A673 (cell line): ENCODE measurements at regions not wholly inside any gene's neighbourhood (a gene's known extent, or its start where the extent isn't known, plus 50 kb on each side); places are given as distances from the start of the nearest gene placed in this dataset.

ENCODE experiments used
- BruUV-seq: library from RNA; stranded (reverse); fragments of 400-500 nt; replicated peaks from 2 replicates; lab custom pipeline; 2021; lab: Mats Ljungman, UMichigan
- CTCF ChIA-PET: fragments of 300-600 bp; sonication (Branson Sonifier 250); formaldehyde crosslinking; loops from one replicate; lab custom pipeline; 2022; ENCODE audit warnings: antibody characterized with exemption; lab: Charles Lee
- POLR2A ChIA-PET: fragments of 300-600 bp; sonication (Branson Sonifier 250); formaldehyde crosslinking; loops from one replicate; lab custom pipeline; 2022; ENCODE audit warnings: antibody characterized with exemption; ENCODE audit not compliant: low non-redundant PET; lab: Charles Lee
- DNase-seq: peaks from one replicate; pipeline ENCODE4 v3.0.0-alpha.2; 2015; ENCODE audit warnings: low spot score
- H3K27ac ChIP-seq: fragments of 200-600 bp; sonication (generic); 2 replicates; pipeline ENCODE4 v1.5.1; 2016; ENCODE audit warnings: mixed run types, low read depth, mild to moderate bottlenecking, mixed read lengths, antibody characterized with exemption, low read length; ENCODE audit not compliant: poor library complexity, severe bottlenecking
- H3K27me3 ChIP-seq: fragments of 200-600 bp; sonication (generic); replicated peaks from 2 replicates; pipeline ENCODE4 v1.6.1; 2017; ENCODE audit warnings: mixed run types, low read depth, mild to moderate bottlenecking, mixed read lengths, antibody characterized with exemption, low read length; ENCODE audit not compliant: insufficient read depth, poor library complexity
- H3K36me3 ChIP-seq: fragments of 200-600 bp; sonication (generic); 2 replicates; pipeline ENCODE4 v1.6.1; 2016; ENCODE audit warnings: mixed run types, mild to moderate bottlenecking, mixed read lengths, antibody characterized with exemption, low read length; ENCODE audit not compliant: insufficient read depth, poor library complexity, severe bottlenecking
- H3K4me1 ChIP-seq: fragments of 200-600 bp; sonication (generic); 2 replicates; pipeline ENCODE4 v1.6.1; 2017; ENCODE audit warnings: mixed run types, mild to moderate bottlenecking, mixed read lengths, antibody characterized with exemption, low read length; ENCODE audit not compliant: insufficient read depth, poor library complexity, severe bottlenecking
- H3K4me3 ChIP-seq: fragments of 200-600 bp; sonication (generic); 2 replicates; pipeline ENCODE4 v1.5.1; 2016; ENCODE audit warnings: low read depth, mixed run types, mild to moderate bottlenecking, mixed read lengths, low read length; ENCODE audit not compliant: poor library complexity, severe bottlenecking
- H3K9me3 ChIP-seq: fragments of 200-600 bp; sonication (generic); 2 replicates; pipeline ENCODE4 v1.6.1; 2016; ENCODE audit warnings: mixed run types, low read depth, mild to moderate bottlenecking, mixed read lengths, antibody characterized with exemption, low read length; ENCODE audit not compliant: poor library complexity, severe bottlenecking
- CTCF ChIP-seq: fragments of 300-800, 200-600 bp; sonication (generic); conservative IDR thresholded peaks from 2 replicates; pipeline ENCODE4 v1.5.1; 2017; ENCODE audit warnings: low read depth, mild to moderate bottlenecking, antibody characterized with exemption, low read length, moderate library complexity, mixed read lengths
- EZH2 ChIP-seq: fragments of 200-600 bp; sonication (generic); IDR thresholded peaks from 2 replicates; pipeline ENCODE4 v1.6.1; 2017; ENCODE audit warnings: borderline replicate concordance, low read depth, mild to moderate bottlenecking, mixed read lengths, antibody characterized with exemption, low read length; ENCODE audit not compliant: poor library complexity, severe bottlenecking
- intact Hi-C: fragments of 100-400 bp; cut with micrococcal nuclease; formaldehyde crosslinking; loops from one replicate; pipeline ENCODE4 v1.10.0; 2022; ENCODE audit not compliant: unreplicated experiment

GRCh38 chr13:64510747-64511146 is 2719.4 kb downstream of the PCDH9 start:
- Histone ChIP-seq H3K4me3 (no peak overlapping the region), H3K9me3 (no peaks in the 10 kb centered on the region), H3K27me3 (no peaks in the 10 kb centered on the region), H3K36me3 (no peaks in the 10 kb centered on the region), H3K4me1 (no peaks in the 10 kb centered on the region), H3K27ac (no peak overlapping the region)
- POLR2A ChIA-PET = no interaction called here
- TF ChIP-seq CTCF (no peak), EZH2 (no peak)
- CTCF ChIA-PET = no interaction called here
- no TSS peak for BruUV-seq
- intact Hi-C loops = no loop called here
- no peak for DNase-seq

- no TSS peak for BruUV-seq
- H3K4me1 ChIP-seq = no peaks in the 10 kb centered on the region
- no peak overlapping the region for H3K27ac ChIP-seq
- no peaks in the 10 kb centered on the region for H3K27me3 ChIP-seq
- ChIA-PET CTCF (no interaction called here), POLR2A (interaction anchor here (0.6 kb wide), 1 partner anchor 35 kb away, joined by 3 read pairs; no protein-coding TSS in a partner anchor)
- no peak for DNase-seq
- no peak overlapping the region for H3K4me3 ChIP-seq
- no peaks in the 10 kb centered on the region for H3K9me3 ChIP-seq
- intact Hi-C loops = no loop called here
- TF ChIP-seq CTCF (no peak), EZH2 (no peak)
- no peaks in the 10 kb centered on the region for H3K36me3 ChIP-seq
Measured at GRCh38 chr13:64506246-64506645, 2723.9 kb downstream of the PCDH9 start.

GRCh38 chr13:64505336-64505910 is 2724.7 kb downstream of the PCDH9 start:
- no peak for DNase-seq
- Histone ChIP-seq H3K9me3 (no peaks in the 10 kb centered on the region), H3K27me3 (no peaks in the 10 kb centered on the region), H3K27ac (no peak overlapping the region), H3K36me3 (no peaks in the 10 kb centered on the region), H3K4me1 (no peaks in the 10 kb centered on the region), H3K4me3 (no peak overlapping the region)
- no TSS peak for BruUV-seq
- ChIA-PET CTCF (no interaction called here), POLR2A (no interaction called here)
- intact Hi-C loops = no loop called here
- no peak for TF ChIP-seq EZH2

- intact Hi-C loops = no loop called here
- H3K9me3 ChIP-seq = no peaks in the 10 kb centered on the region
- H3K36me3 ChIP-seq = no peaks in the 10 kb centered on the region
- DNase-seq = no peak
- H3K27me3 ChIP-seq = no peaks in the 10 kb centered on the region
- CTCF ChIA-PET = no interaction called here
- BruUV-seq = no TSS peak
- no peak for TF ChIP-seq CTCF
- no peak for TF ChIP-seq EZH2
- H3K4me3 ChIP-seq = no peak overlapping the region
- POLR2A ChIA-PET = no interaction called here
- no peak overlapping the region for H3K27ac ChIP-seq
- H3K4me1 ChIP-seq = no peaks in the 10 kb centered on the region
Measured at GRCh38 chr13:64488731-64489130, 2741.4 kb downstream of the PCDH9 start.
